B cell (primary cell): ENCODE measurements at regions not wholly inside any gene's neighbourhood (a gene's known extent, or its start where the extent isn't known, plus 50 kb on each side); places are given as distances from the start of the nearest gene placed in this dataset.

ENCODE experiments used
- ATAC-seq: fragments of 200-7000 bp; cut with Tn5 transposase; one replicate; pipeline ENCODE4 v1.10.0; 2021; ENCODE audit warnings: low read depth, mild to moderate bottlenecking, moderate number of reproducible peaks, moderate library complexity
- CTCF ChIA-PET: fragments of 350-600 bp; sonication (Branson Sonifier 250); formaldehyde crosslinking; loops from one replicate; lab custom pipeline; 2021; ENCODE audit warnings: antibody characterized with exemption, inconsistent platforms; lab: Charles Lee
- POLR2A ChIA-PET: fragments of 350-600 bp; sonication (Branson Sonifier 250); formaldehyde crosslinking; loops from one replicate; lab custom pipeline; 2021; ENCODE audit warnings: antibody characterized with exemption; lab: Charles Lee
- DNase-seq: peaks from one replicate; pipeline ENCODE4 v3.0.0; 2013
- H2AFZ ChIP-seq: 2 replicates; pipeline ENCODE4 v1.6.1; 2012; ENCODE audit warnings: mild to moderate bottlenecking, low read depth, low read length; ENCODE audit not compliant: insufficient read depth, poor library complexity, severe bottlenecking
- H3K27ac ChIP-seq, 2 donors: 1 replicate in 1 of 2; 2 replicates in 1 of 2; pipeline ENCODE4 v1.5.1; 2012 to 2013; ENCODE audit warnings: low read length in 2 of 2, mild to moderate bottlenecking in 2 of 2, moderate library complexity in 1 of 2
- H3K27me3 ChIP-seq, 4 experiments: fragments of 200-600 bp in 1 of 4; sonication (generic) in 1 of 4; replicated peaks in 1 of 4; 1 replicate in 2 of 4; 2 replicates in 2 of 4; pipeline versions ENCODE4 v1.6.1 to v1.7.0; 2013 to 2016; ENCODE audit warnings: low read length in 3 of 4, mild to moderate bottlenecking in 2 of 4, mixed read lengths in 1 of 4, moderate library complexity in 1 of 4; ENCODE audit not compliant: insufficient read depth in 4 of 4, control insufficient read depth in 3 of 4; ENCODE audit errors: control extremely low read depth in 1 of 4
- H3K36me3 ChIP-seq, 2 experiments: replicated peaks in 1 of 2; 1 replicate in 1 of 2; 2 replicates in 1 of 2; pipeline versions ENCODE4 v1.6.1 to v1.7.1; 2013; ENCODE audit warnings: low read length in 1 of 2; ENCODE audit not compliant: insufficient read depth in 2 of 2, control insufficient read depth in 1 of 2; ENCODE audit errors: control extremely low read depth in 1 of 2, extremely low read depth in 1 of 2
- H3K4me1 ChIP-seq, 2 donors: fragments of 200-600 bp in 1 of 2; sonication (generic) in 1 of 2; 1 replicate in 1 of 2; 2 replicates in 1 of 2; pipeline versions ENCODE4 v1.5.1 to v1.6.1; 2013 to 2017; ENCODE audit warnings: low read length in 2 of 2; ENCODE audit not compliant: control insufficient read depth in 2 of 2, insufficient read depth in 2 of 2
- H3K4me2 ChIP-seq: replicated peaks from 2 replicates; pipeline ENCODE3; 2012; ENCODE audit warnings: mild to moderate bottlenecking, low read depth, low read length; ENCODE audit not compliant: poor library complexity, severe bottlenecking
- H3K4me3 ChIP-seq, 5 experiments: fragments of 200-600 bp in 1 of 5; sonication (generic) in 1 of 5; 1 replicate in 3 of 5; 2 replicates in 2 of 5; pipeline versions ENCODE4 v1.5.1 to v1.7.0; 2011 to 2016; ENCODE audit warnings: low read length in 4 of 5, mild to moderate bottlenecking in 4 of 5, low read depth in 2 of 5, control low read depth in 1 of 5, moderate library complexity in 1 of 5; ENCODE audit not compliant: insufficient read depth in 1 of 5; ENCODE audit errors: control extremely low read depth in 1 of 5, extremely low read depth in 1 of 5
- H3K79me2 ChIP-seq: fragments of 200-600 bp; sonication (generic); one replicate; pipeline ENCODE4 v1.6.0; 2016; ENCODE audit warnings: low read length; ENCODE audit not compliant: control insufficient read depth, insufficient read depth
- H3K9ac ChIP-seq: fragments of 200-600 bp; sonication (generic); 2 replicates; pipeline ENCODE4 v1.6.1; 2017; ENCODE audit warnings: mild to moderate bottlenecking, low read length, moderate library complexity
- H3K9me3 ChIP-seq, 3 donors: one replicate each; pipeline versions ENCODE4 v1.6.1 to v1.7.1; 2013; ENCODE audit warnings: low read length in 2 of 3; ENCODE audit not compliant: control insufficient read depth in 2 of 3, insufficient read depth in 1 of 3; ENCODE audit errors: control extremely low read depth in 1 of 3
- H4K20me1 ChIP-seq: 2 replicates; pipeline ENCODE4 v1.6.0; 2012; ENCODE audit warnings: mild to moderate bottlenecking, low read length; ENCODE audit not compliant: insufficient read depth, control insufficient read depth, poor library complexity, severe bottlenecking
- H3K27ac Mint-ChIP-seq: one replicate; pipeline ENCODE4 v1.8.0; 2021; ENCODE audit warnings: mixed read lengths
- H3K27me3 Mint-ChIP-seq: one replicate; pipeline ENCODE4 v1.8.0; 2021; ENCODE audit warnings: mixed read lengths
- H3K4me1 Mint-ChIP-seq: one replicate; pipeline ENCODE4 v1.8.0; 2021; ENCODE audit warnings: mixed read lengths
- H3K4me3 Mint-ChIP-seq: one replicate; pipeline ENCODE4 v1.8.0; 2021; ENCODE audit warnings: mixed read lengths
- H3K9me3 Mint-ChIP-seq: one replicate; pipeline ENCODE4 v1.8.0; 2022; ENCODE audit warnings: mixed read lengths; ENCODE audit not compliant: insufficient read depth
- CTCF ChIP-seq: fragments of 200-600 bp; IDR thresholded peaks from one replicate; pipeline ENCODE4 v1.8.0; 2022; ENCODE audit warnings: antibody characterized with exemption, mild to moderate bottlenecking
- EZH2 ChIP-seq: IDR thresholded peaks from 2 replicates; pipeline ENCODE4 v1.6.1; 2012; ENCODE audit warnings: borderline replicate concordance, low read depth, mild to moderate bottlenecking, moderate library complexity, low read length; ENCODE audit not compliant: insufficient read depth, poor library complexity, severe bottlenecking
- WGBS: methylation state at CpG from one replicate; pipeline ENCODE4 v1.1.5; 2013; ENCODE audit warnings: missing lambda C conversion rate; ENCODE audit not compliant: insufficient coverage; 5-methylcytosine and 5-hydroxymethylcytosine counted together
- intact Hi-C: fragments of 100-400 bp; cut with micrococcal nuclease; formaldehyde crosslinking; loops from one replicate; pipeline ENCODE4 v1.10.0; 2022

- H3K4me2 ChIP-seq = no peak overlapping the region
Measured at GRCh38 chr15:94703596-94703995, 472.2 kb downstream of the MCTP2 start.

GRCh38 chr15:94704421-94704820 lies 473.1 kb downstream of the MCTP2 start:
- DNase-seq (no peak), ATAC-seq (no peak)
- no peak overlapping the region for H3K27ac ChIP-seq
- TF ChIP-seq EZH2 (no peak), CTCF (no peak)
- Mint-ChIP-seq H3K27ac (no peak overlapping the region), H3K27me3 (no peaks in the 10 kb centered on the region), H3K4me1 (no peaks in the 10 kb centered on the region), H3K4me3 (no peak overlapping the region), H3K9me3 (peaks cover 3% of the 10 kb centered on the region)
- H3K79me2 ChIP-seq = no peaks in the 10 kb centered on the region
- CTCF ChIA-PET = no interaction called here
- no peak overlapping the region for H3K4me3 ChIP-seq
- H4K20me1 ChIP-seq = no peaks in the 10 kb centered on the region
- H3K9ac ChIP-seq = no peak overlapping the region
- POLR2A ChIA-PET = no interaction called here
- no peaks in the 10 kb centered on the region for H3K27me3 ChIP-seq
- peaks cover 0 to 3% (median 0%) of the 10 kb centered on the region in 3 donors for H3K9me3 ChIP-seq
- H3K4me1 ChIP-seq = no peaks in the 10 kb centered on the region
- H2AFZ ChIP-seq = no peak overlapping the region
- intact Hi-C loops = no loop called here
- no peaks in the 10 kb centered on the region for H3K36me3 ChIP-seq
- H3K4me2 ChIP-seq = no peak overlapping the region

More at GRCh38 chr15:94703596-94703995, 472.2 kb downstream of the MCTP2 start:
- ATAC-seq = no peak
- Histone ChIP-seq H2AFZ (no peak overlapping the region), H3K4me3 (no peak overlapping the region), H3K27ac (no peak overlapping the region), H4K20me1 (no peaks in the 10 kb centered on the region), H3K4me1 (no peaks in the 10 kb centered on the region), H3K9ac (no peak overlapping the region), H3K27me3 (no peaks in the 10 kb centered on the region), H3K79me2 (no peaks in the 10 kb centered on the region), H3K36me3 (no peaks in the 10 kb centered on the region), H3K9me3 (peaks cover 0 to 3% (median 0%) of the 10 kb centered on the region in 3 donors)
- intact Hi-C loops = no loop called here
- CTCF ChIA-PET = no interaction called here
- TF ChIP-seq EZH2 (no peak), CTCF (no peak)
- Mint-ChIP-seq H3K9me3 (peaks cover 3% of the 10 kb centered on the region), H3K4me1 (no peaks in the 10 kb centered on the region), H3K27me3 (no peaks in the 10 kb centered on the region), H3K4me3 (no peak overlapping the region), H3K27ac (no peak overlapping the region)
- POLR2A ChIA-PET = no interaction called here
- DNase-seq = no peak
- no CpG with 5 or more reads among the region's 3 CpGs for WGBS
